GM12878 (cell line): ENCODE measurements at regions not wholly inside any gene's neighbourhood (a gene's known extent, or its start where the extent isn't known, plus 50 kb on each side); places are given as distances from the start of the nearest gene placed in this dataset.

Experiments
- ATF7 ChIP-seq: fragments of 450-650 bp; IDR thresholded peaks from 2 replicates; pipeline ENCODE4 v1.6.1; 2016; ENCODE audit warnings: low read depth, mild to moderate bottlenecking
- BCL3 ChIP-seq: IDR thresholded peaks from 2 replicates; pipeline ENCODE4 v1.6.1; 2011; ENCODE audit warnings: borderline replicate concordance, low read depth, mild to moderate bottlenecking, moderate library complexity, low read length; ENCODE audit not compliant: insufficient read depth, poor library complexity, severe bottlenecking
- CBX5 ChIP-seq: sonication (generic); IDR thresholded peaks from 2 replicates; pipeline ENCODE4 v1.6.1; 2016; ENCODE audit warnings: low read depth, moderate library complexity, mild to moderate bottlenecking, inconsistent platforms
- CTCF ChIP-seq, 3 experiments: IDR thresholded peaks in 2 of 3; conservative IDR thresholded peaks in 1 of 3; 2 replicates each; pipeline ENCODE4 v1.5.1; 2011; ENCODE audit warnings: low read depth in 3 of 3, low read length in 3 of 3, mild to moderate bottlenecking in 3 of 3, control low read depth in 2 of 3, moderate library complexity in 2 of 3, inconsistent platforms in 1 of 3, mixed read lengths in 1 of 3; ENCODE audit not compliant: control insufficient read depth in 2 of 3, insufficient read depth in 1 of 3; ENCODE audit errors: extremely low read depth in 1 of 3
- EP300 ChIP-seq, 2 experiments: fragments of 150-350 bp in 1 of 2; IDR thresholded peaks; 2 replicates each; pipeline ENCODE4 v1.6.1; 2011 to 2012; ENCODE audit warnings: low read depth in 2 of 2, low read length in 2 of 2, borderline replicate concordance in 1 of 2, improper control_type of control experiment in 1 of 2, inconsistent platforms in 1 of 2; ENCODE audit not compliant: control insufficient read depth in 1 of 2
- EZH2 ChIP-seq: IDR thresholded peaks from 2 replicates; pipeline ENCODE4 v1.6.1; 2012; ENCODE audit warnings: low read depth, mild to moderate bottlenecking, control low read depth, inconsistent platforms, low read length, borderline replicate concordance; ENCODE audit not compliant: control insufficient read depth
- NFXL1 ChIP-seq: fragments of 450-650 bp; IDR thresholded peaks from 2 replicates; pipeline ENCODE4 v1.6.1; 2017; ENCODE audit warnings: antibody characterized with exemption, mild to moderate bottlenecking, borderline replicate concordance
- YBX1 ChIP-seq: fragments of 450-650 bp; IDR thresholded peaks from 2 replicates; pipeline ENCODE4 v1.6.1; 2016; ENCODE audit warnings: antibody characterized with exemption
- YY1 ChIP-seq: IDR thresholded peaks from 2 replicates; pipeline ENCODE4 v1.6.1; 2011; ENCODE audit warnings: low read depth, mild to moderate bottlenecking, low read length
- ZNF592 ChIP-seq: fragments of 450-650 bp; IDR thresholded peaks from 2 replicates; pipeline ENCODE4 v1.6.1; 2017; ENCODE audit warnings: mild to moderate bottlenecking, moderate library complexity

- TF ChIP-seq YBX1: no peak
- no peak for TF ChIP-seq CTCF (IDR thresholded peaks at IDR 0.05 in 2 of 3, conservative IDR thresholded peaks at IDR 0.05 in 1 of 3; ENCODE audit: control insufficient read depth in 2 of 3, extremely low read depth in 1 of 3, insufficient read depth in 1 of 3, low read depth in 3 of 3, low read length in 3 of 3)
- TF ChIP-seq BCL3: no peak
- no peak for TF ChIP-seq YY1
- TF ChIP-seq NFXL1: no peak
- TF ChIP-seq EP300 (IDR thresholded peaks at IDR 0.05; ENCODE audit: borderline replicate concordance in 1 of 2, control insufficient read depth in 1 of 2, low read depth in 2 of 2, low read length in 2 of 2): no peak
- TF ChIP-seq CBX5: no peak
- TF ChIP-seq EZH2: no peak
- TF ChIP-seq ATF7: no peak
- TF ChIP-seq ZNF592: no peak
Measured at GRCh38 chr4:80145739-80146138, 51.6 kb upstream of the PRDM8 start.
